WTC11 (cell line): ENCODE measurements at regions not wholly inside any gene's neighbourhood (a gene's known extent, or its start where the extent isn't known, plus 50 kb on each side); places are given as distances from the start of the nearest gene placed in this dataset.

Source experiments
- ATAC-seq: fragments of 200-7000 bp; cut with Tn5 transposase; 2 replicates; pipeline ENCODE4 v1.10.0; 2021; ENCODE audit warnings: mild to moderate bottlenecking, moderate library complexity
- CTCF ChIA-PET: fragments of 300-600 bp; sonication (Branson Sonifier 250); formaldehyde crosslinking; loops from one replicate; lab custom pipeline; 2021; ENCODE audit warnings: antibody characterized with exemption; lab: Charles Lee
- POLR2A ChIA-PET: fragments of 350-600 bp; sonication (Branson Sonifier 250); formaldehyde crosslinking; loops from one replicate; lab custom pipeline; 2021; ENCODE audit warnings: antibody characterized with exemption; lab: Charles Lee
- DNase-seq: peaks from one replicate; pipeline ENCODE4 v3.0.0; 2021; ENCODE audit warnings: low spot score
- H3K27ac Mint-ChIP-seq: 2 replicates; pipeline ENCODE4 v1.8.0; 2021; ENCODE audit warnings: mixed read lengths
- H3K27me3 Mint-ChIP-seq: 2 replicates; pipeline ENCODE4 v1.8.0; 2021; ENCODE audit warnings: low read depth, mild to moderate bottlenecking, moderate library complexity, mixed read lengths
- H3K36me3 Mint-ChIP-seq: 2 replicates; pipeline ENCODE4 v1.8.0; 2021; ENCODE audit warnings: mixed read lengths
- H3K4me1 Mint-ChIP-seq: 2 replicates; pipeline ENCODE4 v1.8.0; 2022; ENCODE audit warnings: mixed read lengths
- H3K4me3 Mint-ChIP-seq: 2 replicates; pipeline ENCODE4 v1.8.0; 2021; ENCODE audit warnings: mild to moderate bottlenecking, moderate library complexity, mixed read lengths
- H3K9me3 Mint-ChIP-seq: 2 replicates; pipeline ENCODE4 v1.8.0; 2021; ENCODE audit warnings: mixed read lengths
- AFF4 ChIP-seq: sonication (generic); formaldehyde crosslinking; IDR thresholded peaks from 2 replicates; pipeline ENCODE4 v1.8.1; 2023; ENCODE audit warnings: mild to moderate bottlenecking, missing genetic modification reagents, borderline replicate concordance
- AR ChIP-seq: fragments of 250-450 bp; sonication (Bioruptor Pico); IDR thresholded peaks from 2 replicates; pipeline ENCODE4 v1.9.0; 2021; ENCODE audit warnings: mild to moderate bottlenecking
- ARID4B ChIP-seq: sonication (generic); formaldehyde crosslinking; IDR thresholded peaks from 2 replicates; pipeline ENCODE4 v1.8.0; 2023; ENCODE audit warnings: missing genetic modification reagents, mild to moderate bottlenecking, borderline replicate concordance
- ATF3 ChIP-seq: sonication (generic); formaldehyde crosslinking; conservative IDR thresholded peaks from 2 replicates; pipeline ENCODE4 v1.8.1; 2022; ENCODE audit warnings: mild to moderate bottlenecking, missing genetic modification reagents
- CREB1 ChIP-seq: sonication (generic); formaldehyde crosslinking; IDR thresholded peaks from 2 replicates; pipeline ENCODE4 v1.8.0; 2023; ENCODE audit warnings: mild to moderate bottlenecking, missing genetic modification reagents
- ESRRA ChIP-seq: sonication (generic); formaldehyde crosslinking; IDR thresholded peaks from 2 replicates; pipeline ENCODE4 v1.8.1; 2022; ENCODE audit warnings: mild to moderate bottlenecking, missing genetic modification reagents, borderline replicate concordance
- PREB ChIP-seq: sonication (generic); formaldehyde crosslinking; IDR thresholded peaks from 2 replicates; pipeline ENCODE4 v1.8.1; 2022; ENCODE audit warnings: mild to moderate bottlenecking, missing genetic modification reagents, moderate library complexity, borderline replicate concordance
- SMAD4 ChIP-seq: sonication (generic); formaldehyde crosslinking; IDR thresholded peaks from 2 replicates; pipeline ENCODE4 v1.8.0; 2022; ENCODE audit warnings: mild to moderate bottlenecking, missing genetic modification reagents
- TEAD4 ChIP-seq: sonication (generic); formaldehyde crosslinking; IDR thresholded peaks from 2 replicates; pipeline ENCODE4 v1.8.0; 2022; ENCODE audit warnings: mild to moderate bottlenecking, missing genetic modification reagents
- ZBTB43 ChIP-seq: sonication (generic); formaldehyde crosslinking; IDR thresholded peaks from 2 replicates; pipeline ENCODE4 v1.8.1; 2023; ENCODE audit warnings: mild to moderate bottlenecking, missing genetic modification reagents
- ZNF138 ChIP-seq: sonication (generic); formaldehyde crosslinking; conservative IDR thresholded peaks from 2 replicates; pipeline ENCODE4 v1.8.1; 2022; ENCODE audit warnings: mild to moderate bottlenecking, moderate library complexity, missing genetic modification reagents
- ZNF281 ChIP-seq: sonication (generic); formaldehyde crosslinking; IDR thresholded peaks from 2 replicates; pipeline ENCODE4 v1.8.0; 2023; ENCODE audit warnings: mild to moderate bottlenecking, missing genetic modification reagents
- ZNF423 ChIP-seq: fragments of 250-450 bp; sonication (Bioruptor Pico); IDR thresholded peaks from 2 replicates; pipeline ENCODE4 v2.1.2; 2022; ENCODE audit warnings: mild to moderate bottlenecking, moderate library complexity
- TF ChIP-seq, protein P1 (sequence below): sonication (generic); formaldehyde crosslinking; IDR thresholded peaks from 2 replicates; pipeline ENCODE4 v1.8.1; 2022; ENCODE audit warnings: missing genetic modification reagents, borderline replicate concordance

- TF ChIP-seq ARID4B (CRISPR knock-in tag) (no peak), SMAD4 (no peak)
Observed at GRCh38 chr1:30522031-30523004, 201.1 kb downstream of the MATN1 start (continued).

DNA sequence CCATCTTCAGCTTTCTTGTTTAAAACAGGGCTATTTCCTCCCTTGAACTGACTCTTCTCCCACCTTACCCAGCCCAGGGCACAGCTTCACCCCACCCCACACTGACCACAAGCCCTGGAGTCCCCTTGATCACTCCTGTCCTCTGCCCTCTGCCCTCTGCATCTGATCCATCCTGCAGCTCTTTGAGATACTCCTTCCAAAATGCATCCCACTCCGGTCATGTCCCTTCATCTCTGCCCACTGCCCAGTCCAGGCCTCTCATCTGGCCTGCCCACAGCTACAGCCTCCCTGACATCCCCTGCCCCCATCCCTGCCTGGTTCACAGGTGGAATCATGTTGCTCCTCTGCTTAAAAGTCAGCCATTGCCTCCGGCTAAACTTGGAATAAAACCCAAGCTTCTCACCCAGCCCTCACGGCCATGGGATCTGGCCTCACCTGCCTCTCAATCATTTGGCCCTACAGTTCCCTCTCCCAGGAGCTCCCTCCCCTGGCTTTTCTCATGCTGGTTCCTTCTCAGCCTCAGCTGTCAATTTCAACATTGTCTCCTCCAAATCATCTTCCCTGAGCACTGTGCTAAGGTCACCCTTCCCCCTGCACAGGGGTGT lies 202.0 kb downstream of the MATN1 start:
- DNase-seq: no peak
- Mint-ChIP-seq H3K27ac (no peak overlapping the region), H3K27me3 (no peaks in the 10 kb centered on the region; the same call in 1 of the 2 replicates), H3K36me3 (no peaks in the 10 kb centered on the region), H3K4me1 (peaks cover 8% of the 10 kb centered on the region; the same call in 1 of the 2 replicates), H3K9me3 (no peaks in the 10 kb centered on the region), H3K4me3 (no peak overlapping the region)
- ChIA-PET POLR2A (no interaction called here), CTCF (interaction anchor here (1.3 kb wide), 1 partner anchor 186 kb away, joined by 3 read pairs; no protein-coding TSS in a partner anchor)
- ATAC-seq: no peak
- TF ChIP-seq CREB1 (CRISPR knock-in tag): no peak
- no peak for TF ChIP-seq PREB (CRISPR knock-in tag)
- no peak for TF ChIP-seq ZBTB43 (CRISPR knock-in tag)
- TF ChIP-seq ATF3 (CRISPR knock-in tag): no peak
- TF ChIP-seq ZNF423: no peak
- TF ChIP-seq, protein P1, sequence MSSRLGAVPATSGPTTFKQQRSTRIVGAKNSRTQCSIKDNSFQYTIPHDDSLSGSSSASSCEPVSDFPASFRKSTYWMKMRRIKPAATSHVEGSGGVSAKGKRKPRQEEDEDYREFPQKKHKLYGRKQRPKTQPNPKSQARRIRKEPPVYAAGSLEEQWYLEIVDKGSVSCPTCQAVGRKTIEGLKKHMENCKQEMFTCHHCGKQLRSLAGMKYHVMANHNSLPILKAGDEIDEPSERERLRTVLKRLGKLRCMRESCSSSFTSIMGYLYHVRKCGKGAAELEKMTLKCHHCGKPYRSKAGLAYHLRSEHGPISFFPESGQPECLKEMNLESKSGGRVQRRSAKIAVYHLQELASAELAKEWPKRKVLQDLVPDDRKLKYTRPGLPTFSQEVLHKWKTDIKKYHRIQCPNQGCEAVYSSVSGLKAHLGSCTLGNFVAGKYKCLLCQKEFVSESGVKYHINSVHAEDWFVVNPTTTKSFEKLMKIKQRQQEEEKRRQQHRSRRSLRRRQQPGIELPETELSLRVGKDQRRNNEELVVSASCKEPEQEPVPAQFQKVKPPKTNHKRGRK (CRISPR knock-in tag): no peak
- TF ChIP-seq ZNF281: no peak
- no peak for TF ChIP-seq ESRRA
- TF ChIP-seq TEAD4 (CRISPR knock-in tag): no peak
- TF ChIP-seq ZNF138: no peak
- TF ChIP-seq AFF4: no peak
- TF ChIP-seq AR (CRISPR knock-in tag): no peak
